NCI-H1417 (cell line): ENCODE measurements at regions not wholly inside any gene's neighbourhood (a gene's known extent, or its start where the extent isn't known, plus 50 kb on each side); places are given as distances from the start of the nearest gene placed in this dataset.

Source experiments
- DNase-seq, 3 experiments: peaks; one replicate each; lab custom pipeline; 2025; lab: John Stamatoyannopoulos, UW

DNA sequence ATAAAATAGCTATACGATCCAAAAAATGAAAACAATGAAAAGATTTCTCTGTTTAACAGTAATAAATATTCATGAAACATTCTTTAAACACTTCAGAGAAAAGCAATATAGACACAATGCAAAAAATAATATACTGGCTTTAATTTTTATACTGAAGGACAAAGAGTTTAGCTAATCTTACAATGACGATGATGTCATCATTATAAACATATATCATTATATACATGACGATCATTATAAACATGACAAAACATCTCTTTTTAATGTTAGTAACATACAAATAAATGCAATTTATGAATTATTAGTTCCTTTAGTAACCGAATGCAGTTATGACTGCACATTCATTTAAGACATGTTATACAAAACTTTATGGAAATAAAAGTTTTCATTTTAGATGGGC, 1434.6 kb downstream of the PCDH18 start:
- no peak for DNase-seq

DNA sequence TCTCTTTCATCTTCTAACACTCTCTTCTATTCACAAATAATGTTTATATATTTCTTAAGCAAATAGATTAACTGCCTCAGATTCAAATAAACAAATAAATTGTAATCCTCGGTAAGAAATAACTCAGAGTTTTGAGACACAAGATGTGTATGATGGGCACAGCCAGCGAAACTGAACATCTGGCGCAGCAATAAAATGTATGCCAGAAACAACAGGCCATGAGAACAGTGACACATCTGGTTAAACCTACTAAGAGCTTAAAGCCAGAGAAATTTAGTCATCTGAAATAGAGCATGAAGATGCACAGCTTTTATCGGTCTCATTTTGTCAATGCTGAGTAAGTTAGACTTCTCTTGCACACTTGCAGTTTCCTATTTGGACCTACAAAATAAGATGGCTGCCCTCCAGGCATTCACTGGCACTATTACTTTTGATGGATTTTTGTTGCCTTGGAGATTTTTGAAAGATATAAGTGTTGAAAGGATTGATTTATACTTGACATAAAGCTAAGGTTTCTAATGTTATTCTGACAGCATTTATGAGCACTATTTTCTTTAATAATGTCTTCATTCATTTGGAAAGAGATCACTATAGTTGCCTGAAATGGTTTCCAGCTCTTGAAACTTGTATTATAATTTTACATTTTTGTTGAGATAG, 1444.0 kb downstream of the PCDH18 start:
- no peak for DNase-seq

DNA sequence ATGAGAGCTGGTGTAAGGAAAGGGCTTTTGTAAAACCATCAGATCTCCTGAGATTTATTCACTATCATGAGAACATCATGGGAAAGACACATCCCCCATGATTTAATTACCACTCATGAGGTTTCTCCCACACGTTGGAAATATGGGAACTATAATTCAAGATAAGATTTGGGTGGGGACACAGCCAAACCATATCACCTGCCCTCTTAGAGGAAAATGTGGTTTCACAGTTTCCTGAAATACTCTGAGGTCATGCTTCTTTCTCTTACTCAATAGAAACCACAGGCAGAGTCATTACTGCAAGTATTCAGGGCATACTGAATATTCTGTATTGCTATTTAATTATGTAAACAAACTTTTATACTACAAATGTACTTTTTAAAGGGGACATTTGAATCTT, 1453.3 kb downstream of the PCDH18 start:
- DNase-seq: no peak

DNA sequence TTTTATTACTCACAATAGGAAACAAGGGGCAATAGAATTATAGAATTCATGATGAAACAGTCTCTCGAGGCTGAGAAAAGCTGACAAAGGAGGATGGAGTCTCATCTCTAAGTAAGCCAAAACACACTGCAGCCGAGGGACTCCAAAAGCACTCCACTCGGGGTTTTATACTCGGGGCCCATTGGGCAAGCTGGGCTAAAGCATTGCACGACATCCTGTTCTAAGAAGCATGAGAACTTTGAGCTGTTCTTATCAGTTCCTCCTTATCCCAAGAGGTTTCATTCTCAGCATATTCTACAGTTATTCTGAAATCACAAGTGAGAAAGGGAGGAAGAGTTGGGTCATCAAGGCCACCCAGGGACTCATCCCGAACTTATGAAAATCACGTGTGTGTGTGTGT, 1475.5 kb downstream of the PCDH18 start:
- no peak for DNase-seq

DNA sequence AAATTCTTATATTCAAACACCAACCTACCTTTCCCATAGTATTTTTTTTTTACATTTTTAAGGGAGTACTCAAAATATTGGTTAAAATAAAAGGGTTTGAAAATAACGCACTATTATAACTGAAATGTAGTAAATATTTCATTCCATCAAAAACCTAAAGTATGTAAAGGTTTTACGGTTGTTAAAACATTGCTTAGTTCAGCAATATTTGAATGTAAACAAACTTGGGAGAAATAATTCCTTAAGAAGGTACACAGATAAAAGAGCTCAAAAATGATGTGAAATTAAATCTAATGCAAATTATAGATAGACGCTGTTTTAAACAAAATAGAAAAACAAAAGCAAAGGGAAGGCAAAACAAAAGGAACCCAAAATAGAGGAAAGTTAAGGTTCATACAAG, 1476.9 kb downstream of the PCDH18 start:
- DNase-seq: no peak

DNA sequence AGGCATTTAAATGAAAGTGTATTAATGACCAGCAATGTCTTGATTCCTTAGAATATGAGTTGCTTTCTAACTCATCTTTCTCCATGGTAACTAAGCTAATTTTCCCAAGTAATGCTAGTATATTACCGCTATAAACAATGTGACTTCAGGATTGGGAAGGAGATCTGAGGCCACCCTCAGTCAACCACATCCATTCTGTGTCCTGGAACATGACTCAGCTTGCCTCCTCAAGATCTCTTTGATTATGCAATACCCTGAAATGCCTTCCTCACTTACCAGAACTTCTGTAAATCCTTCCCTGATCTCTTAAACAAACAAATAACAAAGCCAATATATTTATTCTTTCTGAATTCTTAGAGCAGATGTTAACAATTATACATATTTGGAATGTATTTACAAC, 1495.5 kb downstream of the PCDH18 start:
- DNase-seq: no peak

DNA sequence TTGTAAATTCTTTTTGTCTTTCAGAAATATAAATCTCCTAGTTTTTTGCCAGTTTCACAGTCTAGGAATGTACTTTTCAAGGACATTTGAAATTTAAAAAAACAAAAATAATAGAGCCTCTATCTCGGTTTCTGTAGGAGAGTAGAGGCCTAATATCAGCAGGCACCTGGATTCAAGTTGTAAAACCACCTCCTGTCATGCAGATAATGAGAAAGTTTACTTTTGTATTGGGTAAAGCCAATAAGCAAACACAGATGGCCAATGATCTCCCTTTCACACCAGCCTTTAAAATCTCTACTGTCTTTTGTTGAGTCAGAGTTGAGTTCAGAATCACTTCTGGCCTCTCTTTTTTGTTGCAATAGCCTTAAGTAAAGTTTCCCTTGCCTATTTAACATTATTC, 1499.9 kb downstream of the PCDH18 start:
- peak in 1 of 3 experiments; percentile 9 for DNase-seq

DNA sequence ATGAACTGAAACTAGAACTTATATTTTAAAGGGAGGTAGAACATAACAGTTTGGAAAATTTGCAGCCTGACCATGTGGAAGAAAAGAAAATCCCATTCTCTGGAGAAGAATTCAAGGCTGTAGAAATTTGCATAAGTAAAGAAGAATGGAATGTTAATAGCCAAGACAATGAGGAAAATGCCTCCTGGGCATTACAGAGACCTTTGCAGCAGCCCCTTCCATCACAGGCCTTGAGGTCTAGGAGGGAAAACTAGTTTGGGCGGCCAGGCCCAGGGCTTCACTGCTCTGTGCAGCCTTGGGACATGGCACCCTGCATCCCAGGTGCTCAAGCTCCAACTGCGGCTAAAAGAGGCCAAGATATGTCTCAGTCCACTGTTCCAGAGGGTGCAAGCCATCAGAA, 1506.8 kb downstream of the PCDH18 start:
- no peak for DNase-seq

DNA sequence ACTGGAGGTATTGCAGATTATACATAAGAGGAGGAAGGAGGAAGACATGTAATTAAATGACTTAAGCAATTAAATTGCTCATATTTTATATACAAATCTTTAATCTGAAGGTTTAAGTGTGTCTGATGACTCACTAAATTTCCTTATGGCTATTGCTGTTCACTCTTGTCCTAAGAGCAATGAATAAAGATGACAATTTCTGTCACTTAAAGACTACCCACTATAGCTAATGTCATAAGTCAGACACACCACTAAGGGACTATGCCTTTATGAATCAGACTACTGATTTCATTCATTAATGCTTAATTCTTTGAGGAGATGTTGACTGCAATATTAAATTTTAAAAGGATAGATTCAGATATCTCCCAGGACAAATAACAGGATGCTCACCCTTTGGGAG, 1514.7 kb downstream of the PCDH18 start:
- no peak for DNase-seq

DNA sequence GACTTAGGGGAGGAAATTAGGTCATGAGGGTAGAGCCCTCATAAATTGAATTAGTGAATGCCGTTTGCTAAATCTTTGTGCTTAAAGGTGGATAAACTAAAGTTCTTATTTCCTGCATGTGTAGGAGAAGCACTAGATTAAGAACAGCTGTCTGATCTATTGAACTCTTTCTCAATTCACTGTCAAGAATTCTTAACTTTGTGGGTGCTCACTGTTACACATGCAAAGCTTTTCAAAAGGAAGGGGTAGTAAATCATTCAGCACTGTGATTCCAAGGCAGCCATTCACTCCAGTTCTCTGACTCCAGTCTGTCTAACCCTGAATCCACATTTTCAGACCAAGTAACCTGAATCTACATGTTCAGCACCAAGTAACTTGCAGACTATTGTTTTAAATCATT, 1520.1 kb downstream of the PCDH18 start:
- no peak for DNase-seq

DNA sequence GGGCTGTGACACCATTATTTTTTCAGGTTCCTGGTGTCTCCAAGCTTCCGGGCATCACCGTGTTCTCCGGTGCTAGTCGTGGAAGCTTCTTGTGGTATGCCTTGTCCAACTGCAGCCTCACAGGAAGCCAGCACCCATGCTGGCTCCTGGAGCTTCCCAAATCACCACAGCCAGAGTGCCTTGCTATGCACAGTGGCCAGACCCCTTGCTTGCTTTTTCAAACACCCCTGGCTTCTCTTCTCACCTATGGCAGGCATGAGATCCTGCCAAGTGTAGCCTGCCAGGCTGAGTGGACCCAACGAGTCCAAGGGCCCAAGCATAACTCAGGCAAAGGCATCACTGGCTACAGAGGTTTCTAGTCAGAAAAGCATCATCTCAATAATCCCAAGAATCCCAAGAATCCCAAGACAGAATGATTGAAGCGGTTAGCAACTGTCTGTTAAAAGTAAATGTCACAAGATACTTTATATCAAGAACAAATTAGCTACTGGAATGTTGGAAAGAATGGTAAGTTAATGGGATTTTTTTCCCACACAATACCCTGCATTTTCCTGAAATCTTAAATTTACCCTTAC, 1522.9 kb downstream of the PCDH18 start:
- DNase-seq: no peak

DNA sequence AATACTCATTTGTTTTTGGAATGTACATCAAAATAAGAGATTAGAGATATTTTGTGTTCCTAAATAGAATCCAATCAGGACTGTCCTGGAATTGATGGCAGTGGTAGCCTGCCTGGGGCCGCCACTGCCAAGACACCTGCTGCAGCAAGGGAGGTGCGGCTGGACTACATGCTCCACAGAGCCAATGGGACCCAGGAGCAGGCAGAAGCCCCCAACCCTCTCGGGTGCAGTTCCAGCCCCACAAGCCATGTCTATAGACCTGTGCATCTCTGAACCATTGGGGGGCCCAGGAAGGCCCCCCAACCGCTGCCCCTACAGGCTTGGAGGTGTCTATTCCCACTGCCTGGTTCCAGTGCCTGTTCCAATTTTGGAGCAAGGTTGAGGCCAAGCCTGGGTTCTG, 1524.3 kb downstream of the PCDH18 start:
- no peak for DNase-seq

DNA sequence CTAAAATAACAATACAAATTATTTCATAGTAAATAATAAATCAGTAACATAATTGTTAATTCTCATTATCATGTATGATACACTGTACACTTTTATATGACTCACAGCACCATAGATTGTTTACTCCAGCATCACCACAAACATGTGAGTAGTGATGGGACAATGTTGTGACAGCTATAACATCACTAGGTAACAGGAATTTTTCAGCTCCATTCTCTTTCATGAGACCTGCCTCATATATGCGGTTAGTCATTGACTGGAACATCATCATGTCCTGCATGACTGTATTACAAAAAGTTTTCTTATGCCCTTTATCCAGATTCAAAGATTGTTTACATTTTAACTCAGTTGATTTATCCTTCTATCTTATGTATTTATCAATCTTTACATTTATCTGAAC, 1530.0 kb downstream of the PCDH18 start:
- no peak for DNase-seq

DNA sequence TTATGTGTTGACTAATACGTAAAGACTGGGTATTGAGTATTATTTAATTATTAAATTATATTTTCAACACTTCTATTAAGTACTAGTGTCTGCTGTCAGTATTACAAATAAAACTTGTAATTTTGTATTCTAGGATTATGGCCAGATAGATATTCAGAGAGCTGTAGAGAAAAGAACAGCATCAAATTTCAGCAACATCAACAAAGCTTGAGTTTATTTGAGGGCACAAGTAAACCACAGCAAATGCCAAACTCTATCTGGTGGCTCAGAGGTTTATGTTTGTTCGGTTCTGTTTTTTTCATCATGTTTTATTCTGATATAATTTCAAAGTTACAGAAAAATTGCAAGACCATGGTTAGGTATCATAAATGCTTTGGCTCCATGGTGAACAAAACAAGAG, 1530.5 kb downstream of the PCDH18 start:
- no peak for DNase-seq

DNA sequence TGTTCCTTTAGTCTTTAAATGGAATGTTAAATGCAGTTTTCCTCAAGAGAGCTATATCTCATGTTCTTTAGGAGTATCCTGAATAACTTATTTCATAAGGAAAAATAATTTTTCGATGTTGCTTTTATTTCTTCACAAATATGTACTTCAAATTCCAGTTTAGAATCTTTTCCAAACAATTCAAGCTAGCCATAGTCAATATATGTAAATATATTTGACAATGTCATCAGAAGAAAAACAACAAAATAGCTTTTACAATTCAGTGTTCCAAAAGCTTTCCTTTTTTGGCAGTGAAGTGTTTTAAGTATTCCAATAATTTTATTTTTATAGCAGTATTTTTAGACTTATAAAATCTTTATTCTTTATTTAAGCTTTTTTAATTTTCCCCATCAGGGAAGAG, 1532.0 kb downstream of the PCDH18 start:
- DNase-seq: no peak

DNA sequence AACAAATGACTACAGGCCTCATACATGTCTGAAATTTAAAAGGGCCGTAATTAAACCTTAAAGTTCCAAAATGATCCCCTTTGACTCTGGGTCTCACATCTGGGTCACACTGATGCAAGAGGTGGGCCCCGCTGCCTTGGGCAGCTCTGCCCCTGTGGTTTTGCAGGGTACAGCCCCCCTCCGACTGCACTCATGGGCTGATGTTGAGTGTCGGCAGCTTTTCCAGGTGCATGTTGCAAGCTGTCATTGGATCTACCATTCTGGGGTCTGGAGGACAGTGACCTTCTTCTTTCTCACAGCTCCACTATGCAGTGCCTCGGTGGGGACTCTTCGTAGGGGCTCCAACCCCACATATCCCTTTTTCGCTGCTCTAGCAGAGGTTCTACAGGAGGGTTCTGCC, 1537.9 kb downstream of the PCDH18 start:
- DNase-seq: no peak

DNA sequence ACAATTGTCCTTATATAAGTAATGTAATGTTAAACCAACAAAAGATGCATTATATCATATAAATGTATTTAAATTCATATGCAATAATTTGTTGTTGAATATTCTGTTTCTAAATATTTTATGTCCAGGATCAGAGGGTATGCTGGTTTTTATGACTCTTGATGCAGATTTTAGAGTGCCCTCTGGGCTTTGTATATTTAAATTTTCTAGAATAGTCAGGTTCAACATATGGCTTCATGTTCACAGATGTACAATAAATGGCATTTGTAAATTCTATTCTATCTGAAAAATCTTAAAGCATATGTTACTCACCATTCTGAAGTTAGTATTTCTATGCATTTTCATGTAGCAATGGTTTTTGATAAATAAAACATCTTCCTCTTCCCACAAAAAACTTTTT, 1555.4 kb downstream of the PCDH18 start:
- no peak for DNase-seq

DNA sequence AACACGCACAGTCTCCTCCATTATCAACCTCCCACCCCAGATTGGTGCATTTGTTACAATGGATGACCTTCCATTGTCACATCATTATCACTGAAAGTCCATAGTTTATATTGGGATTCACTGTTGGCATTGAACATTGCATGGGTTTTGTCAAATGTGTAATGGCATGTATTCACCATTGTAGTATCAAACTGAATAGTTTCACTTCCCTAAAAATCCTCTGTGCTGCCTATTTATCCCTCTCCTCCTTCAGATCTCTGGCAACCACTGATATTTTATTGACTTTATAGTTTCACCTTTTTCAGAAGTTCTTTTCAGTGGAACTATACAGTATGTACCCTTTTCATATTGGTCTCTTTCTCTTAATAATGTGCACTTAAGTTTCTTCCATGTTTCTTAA, 1565.4 kb downstream of the PCDH18 start:
- DNase-seq: no peak

DNA sequence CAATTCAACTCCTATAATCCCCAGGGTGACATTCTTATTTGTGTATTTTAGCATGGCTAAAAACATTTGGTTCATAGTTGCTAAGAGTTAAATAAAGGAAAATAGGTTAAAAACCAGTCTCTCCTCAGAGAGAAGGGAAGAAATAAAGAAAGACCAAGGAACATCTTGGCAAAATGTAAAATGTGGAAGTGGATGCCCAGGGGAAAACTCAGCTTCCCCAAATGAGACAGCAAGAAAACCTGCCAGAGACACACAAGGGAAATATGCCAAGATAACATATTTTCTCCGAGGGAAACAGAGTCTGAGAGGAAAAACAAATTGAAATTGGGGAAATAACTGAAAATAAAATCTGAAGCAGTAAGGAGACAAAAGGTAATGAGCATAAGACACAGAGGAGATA, 1569.3 kb downstream of the PCDH18 start:
- DNase-seq: no peak

DNA sequence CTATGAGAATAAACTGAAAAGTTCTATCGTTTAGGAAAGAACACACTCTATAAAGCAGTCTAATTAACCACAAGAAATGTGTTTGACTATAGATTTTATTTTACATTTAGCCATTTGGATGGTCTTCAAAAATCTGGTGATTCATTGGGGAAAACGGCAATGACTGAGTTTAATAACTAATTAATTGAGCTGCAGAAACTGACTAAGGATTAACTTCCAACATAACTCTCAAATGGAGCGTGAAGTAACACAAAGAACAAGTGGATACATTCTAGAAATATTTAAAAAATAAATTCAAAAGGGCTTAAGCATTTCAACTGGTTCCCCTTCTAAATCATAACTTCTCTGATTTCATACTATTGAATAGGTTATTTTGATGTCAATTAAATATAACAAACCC, 1582.4 kb downstream of the PCDH18 start:
- no peak for DNase-seq

DNA sequence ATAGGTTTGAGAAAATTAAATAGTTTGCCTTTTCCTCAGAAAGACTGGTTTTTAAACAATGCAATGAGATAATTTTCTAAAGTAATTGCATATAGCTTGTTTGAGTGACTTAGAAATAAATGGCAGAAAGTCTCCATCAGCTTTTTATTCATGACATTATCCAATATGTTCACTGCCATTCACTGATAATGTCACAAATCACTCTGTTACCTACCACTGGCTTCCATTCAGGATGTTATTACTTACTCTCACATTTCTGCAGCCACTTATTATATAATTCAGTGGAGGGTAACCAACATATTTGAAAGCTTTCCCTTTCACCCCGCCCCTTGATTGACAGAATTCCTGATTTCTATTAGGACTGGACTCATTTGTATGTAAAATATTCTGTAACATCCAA, 1583.5 kb downstream of the PCDH18 start:
- DNase-seq: no peak

DNA sequence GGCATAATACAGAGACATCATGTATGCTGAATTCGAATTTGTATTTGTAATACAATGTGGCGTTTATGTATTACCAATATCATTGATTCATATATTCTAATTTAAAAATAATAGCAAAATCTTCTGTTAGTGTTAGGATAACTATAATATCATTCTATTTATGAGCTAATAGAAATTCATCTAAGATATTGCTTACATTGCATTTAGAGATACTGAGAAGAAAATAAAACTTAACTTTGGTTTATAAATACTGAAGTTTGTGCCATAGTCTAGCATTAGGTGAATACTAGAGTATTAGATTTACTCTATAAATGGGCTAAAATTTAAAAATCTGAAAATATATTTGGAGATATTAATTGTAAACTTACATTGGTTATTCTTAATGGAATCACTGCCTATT, 1590.6 kb downstream of the PCDH18 start:
- no peak for DNase-seq

DNA sequence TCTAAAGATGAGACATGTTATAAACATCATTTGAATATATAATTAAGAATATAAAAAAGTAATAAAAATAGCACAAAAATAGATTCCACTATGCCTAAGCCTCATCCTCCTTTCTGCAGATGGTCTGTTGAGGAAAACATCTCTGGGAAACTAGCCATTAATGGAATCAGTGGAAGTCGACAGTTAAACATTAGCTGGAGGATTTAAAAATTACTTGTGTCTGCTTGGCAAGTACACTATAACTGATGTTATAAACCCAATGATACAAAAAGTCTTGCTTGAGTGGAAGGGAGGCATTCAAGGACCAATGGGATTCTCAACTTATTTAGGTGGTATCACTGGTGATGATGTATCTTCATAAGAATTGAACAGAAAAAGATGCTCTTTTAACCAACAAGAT, 1598.3 kb downstream of the PCDH18 start:
- DNase-seq: no peak

DNA sequence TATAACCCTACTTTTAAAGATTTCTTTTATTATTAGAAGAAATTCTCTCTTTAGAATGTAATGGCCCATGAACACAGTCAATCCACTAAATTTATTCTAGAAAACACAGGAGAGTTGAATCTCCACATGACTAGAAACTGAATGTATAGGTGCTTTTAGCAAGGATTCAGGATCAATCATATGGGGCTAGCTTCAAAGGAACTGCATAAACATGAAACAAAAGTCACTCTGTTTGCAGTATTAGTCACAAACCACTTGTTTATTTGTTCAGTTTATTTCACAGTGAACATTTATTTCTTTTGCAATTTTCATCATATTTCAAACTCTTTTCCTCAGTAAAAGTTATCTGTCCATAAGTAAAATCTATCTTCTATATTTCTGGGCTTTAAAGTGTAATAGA, 1604.6 kb downstream of the PCDH18 start:
- DNase-seq: no peak
